PC-9 (cell line): ENCODE measurements at regions not wholly inside any gene's neighbourhood (a gene's known extent, or its start where the extent isn't known, plus 50 kb on each side); places are given as distances from the start of the nearest gene placed in this dataset.

Experiments used
- BruUV-seq: library from RNA; stranded (reverse); fragments of 400-500 nt; replicated peaks from 2 replicates; lab custom pipeline; 2021; lab: Mats Ljungman, UMichigan
- CTCF ChIA-PET: fragments of 300-600 bp; sonication (Branson Sonifier 250); formaldehyde crosslinking; loops from one replicate; lab custom pipeline; 2022; ENCODE audit warnings: antibody characterized with exemption; lab: Charles Lee
- POLR2A ChIA-PET: fragments of 300-600 bp; sonication (Branson Sonifier 250); formaldehyde crosslinking; loops from one replicate; lab custom pipeline; 2022; ENCODE audit warnings: antibody characterized with exemption; ENCODE audit not compliant: unreplicated experiment; lab: Charles Lee
- DNase-seq, 2 experiments: peaks; one replicate each; pipeline versions ENCODE4 v3.0.0 to v3.0.0-alpha.2; 2015 to 2022; ENCODE audit warnings: mixed read lengths in 1 of 2
- H2AFZ ChIP-seq: fragments of 200-600 bp; sonication (generic); 2 replicates; pipeline ENCODE4 v1.8.1; 2017; ENCODE audit warnings: antibody characterized with exemption
- H3F3A ChIP-seq: fragments of 200-600 bp; sonication (generic); 2 replicates; pipeline ENCODE4 v1.8.1; 2017; ENCODE audit warnings: antibody characterized with exemption, mild to moderate bottlenecking, low read depth; ENCODE audit not compliant: insufficient read depth
- H3K27ac ChIP-seq: fragments of 200-600 bp; sonication (generic); 2 replicates; pipeline ENCODE4 v1.6.1; 2016; ENCODE audit warnings: mixed run types
- H3K27me3 ChIP-seq: fragments of 200-600 bp; sonication (generic); 2 replicates; pipeline ENCODE4 v1.6.1; 2016; ENCODE audit warnings: low read depth, mixed run types; ENCODE audit not compliant: insufficient read depth
- H3K36me3 ChIP-seq: fragments of 200-600 bp; sonication (generic); 2 replicates; pipeline ENCODE4 v1.6.1; 2016; ENCODE audit warnings: low read depth, mixed run types
- H3K4me1 ChIP-seq: fragments of 200-600 bp; sonication (generic); replicated peaks from 2 replicates; pipeline ENCODE4 v1.6.1; 2016; ENCODE audit warnings: mixed run types; ENCODE audit not compliant: insufficient read depth
- H3K4me2 ChIP-seq: fragments of 200-600 bp; sonication (generic); 2 replicates; pipeline ENCODE4 v1.6.1; 2017; ENCODE audit warnings: mixed run types
- H3K4me3 ChIP-seq: fragments of 200-600 bp; sonication (generic); 2 replicates; pipeline ENCODE4 v1.6.1; 2016; ENCODE audit warnings: mixed run types
- H3K79me2 ChIP-seq: fragments of 200-600 bp; sonication (generic); 2 replicates; pipeline ENCODE4 v1.6.1; 2017; ENCODE audit warnings: low read depth, mixed run types
- H3K9me2 ChIP-seq: fragments of 200-600 bp; sonication (generic); 2 replicates; pipeline ENCODE4 v1.8.1; 2017; ENCODE audit warnings: mild to moderate bottlenecking; ENCODE audit not compliant: insufficient read depth
- H3K9me3 ChIP-seq: fragments of 200-600 bp; sonication (generic); 2 replicates; pipeline ENCODE4 v1.8.1; 2016; ENCODE audit warnings: low read depth; ENCODE audit not compliant: insufficient read depth
- H4K20me1 ChIP-seq: fragments of 200-600 bp; sonication (generic); 2 replicates; pipeline ENCODE4 v1.8.1; 2017; ENCODE audit not compliant: insufficient read depth
- EZH2 ChIP-seq: fragments of 200-600 bp; sonication (generic); IDR thresholded peaks from 2 replicates; pipeline ENCODE4 v1.8.0; 2017; ENCODE audit warnings: antibody characterized with exemption, low read depth
- intact Hi-C: fragments of 100-400 bp; cut with micrococcal nuclease; formaldehyde crosslinking; loops from one replicate; pipeline ENCODE4 v1.10.0; 2022; ENCODE audit not compliant: unreplicated experiment
- TF ChIP-seq, protein P1 (sequence below): fragments of 200-600 bp; sonication (generic); conservative IDR thresholded peaks from 2 replicates; pipeline ENCODE4 v1.6.1; 2017; ENCODE audit warnings: mixed run types, antibody characterized with exemption, mild to moderate bottlenecking, moderate library complexity

DNA sequence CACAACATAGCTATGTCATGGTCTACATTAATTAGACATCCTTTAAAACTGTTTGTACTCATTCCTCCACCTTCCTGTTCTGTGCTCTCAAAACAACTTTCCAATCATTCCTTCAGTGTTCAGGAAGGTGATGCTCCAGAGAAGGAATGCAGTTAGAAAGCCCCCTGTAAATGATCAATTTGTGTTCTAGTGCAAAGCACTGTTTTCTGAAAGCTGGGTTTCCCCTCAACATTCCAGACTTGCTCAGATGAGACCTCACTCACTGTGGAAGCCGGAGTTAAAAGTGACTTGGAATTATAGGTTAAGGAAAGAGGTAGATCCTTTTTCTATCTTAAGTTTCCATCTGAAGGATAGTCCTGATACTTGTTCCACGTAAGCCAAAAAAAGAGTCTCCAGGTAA, 95.9 kb downstream of the BMP2 start:
- TF ChIP-seq, protein P1, sequence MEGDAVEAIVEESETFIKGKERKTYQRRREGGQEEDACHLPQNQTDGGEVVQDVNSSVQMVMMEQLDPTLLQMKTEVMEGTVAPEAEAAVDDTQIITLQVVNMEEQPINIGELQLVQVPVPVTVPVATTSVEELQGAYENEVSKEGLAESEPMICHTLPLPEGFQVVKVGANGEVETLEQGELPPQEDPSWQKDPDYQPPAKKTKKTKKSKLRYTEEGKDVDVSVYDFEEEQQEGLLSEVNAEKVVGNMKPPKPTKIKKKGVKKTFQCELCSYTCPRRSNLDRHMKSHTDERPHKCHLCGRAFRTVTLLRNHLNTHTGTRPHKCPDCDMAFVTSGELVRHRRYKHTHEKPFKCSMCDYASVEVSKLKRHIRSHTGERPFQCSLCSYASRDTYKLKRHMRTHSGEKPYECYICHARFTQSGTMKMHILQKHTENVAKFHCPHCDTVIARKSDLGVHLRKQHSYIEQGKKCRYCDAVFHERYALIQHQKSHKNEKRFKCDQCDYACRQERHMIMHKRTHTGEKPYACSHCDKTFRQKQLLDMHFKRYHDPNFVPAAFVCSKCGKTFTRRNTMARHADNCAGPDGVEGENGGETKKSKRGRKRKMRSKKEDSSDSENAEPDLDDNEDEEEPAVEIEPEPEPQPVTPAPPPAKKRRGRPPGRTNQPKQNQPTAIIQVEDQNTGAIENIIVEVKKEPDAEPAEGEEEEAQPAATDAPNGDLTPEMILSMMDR = no peak
- TF ChIP-seq EZH2 = no peak
- ChIA-PET CTCF (no interaction called here), POLR2A (no interaction called here)
- H3K4me3 ChIP-seq = no peak overlapping the region
- no peak overlapping the region for H3K4me2 ChIP-seq
- no peaks in the 10 kb centered on the region for H4K20me1 ChIP-seq
- no peak overlapping the region for H2AFZ ChIP-seq
- DNase-seq = no peak
- H3K4me1 ChIP-seq = no peaks in the 10 kb centered on the region
- H3F3A ChIP-seq = no peaks in the 10 kb centered on the region
- H3K9me3 ChIP-seq = no peaks in the 10 kb centered on the region
- H3K36me3 ChIP-seq = no peaks in the 10 kb centered on the region
- intact Hi-C loops = no loop called here
- H3K27ac ChIP-seq = no peak overlapping the region
- no TSS peak for BruUV-seq
- H3K9me2 ChIP-seq = no peaks in the 10 kb centered on the region
- H3K79me2 ChIP-seq = no peaks in the 10 kb centered on the region
- peaks cover 19% of the 10 kb centered on the region; the same call in 1 of the 2 replicates for H3K27me3 ChIP-seq

DNA sequence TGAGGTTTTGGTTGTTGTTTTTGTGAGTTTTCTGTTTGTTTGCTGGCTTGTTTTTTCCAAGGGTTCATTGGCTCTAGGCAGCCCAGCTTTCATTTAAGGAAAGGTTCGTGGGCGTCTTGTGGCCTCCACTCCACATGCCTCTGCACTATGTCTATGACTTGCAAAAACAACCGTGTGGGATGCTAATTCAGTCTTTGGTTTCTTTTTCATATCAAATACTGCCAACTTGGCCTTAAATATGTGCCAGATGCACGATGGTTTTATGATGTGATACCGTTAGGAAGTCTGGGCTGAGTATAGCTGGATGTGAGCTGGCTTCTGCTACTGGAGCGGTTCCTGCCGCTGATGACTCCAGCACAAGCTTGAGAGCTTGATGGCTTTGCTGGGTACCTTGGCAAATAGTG, 96.3 kb downstream of the BMP2 start:
- no peak overlapping the region for H3K4me2 ChIP-seq
- ChIA-PET CTCF (no interaction called here), POLR2A (interaction anchor here (0.6 kb wide), 1 partner anchor 188 kb away, joined by 3 read pairs; no protein-coding TSS in a partner anchor)
- TF ChIP-seq EZH2 = no peak
- TF ChIP-seq, protein P1 = no peak
- no peak overlapping the region for H3K4me3 ChIP-seq
- no peaks in the 10 kb centered on the region for H3K36me3 ChIP-seq
- no peaks in the 10 kb centered on the region for H4K20me1 ChIP-seq
- intact Hi-C loops = no loop called here
- H3K27me3 ChIP-seq = peaks cover 21% of the 10 kb centered on the region; the same call in 1 of the 2 replicates
- H3K9me2 ChIP-seq = no peaks in the 10 kb centered on the region
- DNase-seq = no peak
- BruUV-seq = no TSS peak
- no peaks in the 10 kb centered on the region for H3K4me1 ChIP-seq
- H3K27ac ChIP-seq = no peak overlapping the region
- no peak overlapping the region for H2AFZ ChIP-seq
- no peaks in the 10 kb centered on the region for H3K79me2 ChIP-seq
- no peaks in the 10 kb centered on the region for H3K9me3 ChIP-seq
- no peaks in the 10 kb centered on the region for H3F3A ChIP-seq

DNA sequence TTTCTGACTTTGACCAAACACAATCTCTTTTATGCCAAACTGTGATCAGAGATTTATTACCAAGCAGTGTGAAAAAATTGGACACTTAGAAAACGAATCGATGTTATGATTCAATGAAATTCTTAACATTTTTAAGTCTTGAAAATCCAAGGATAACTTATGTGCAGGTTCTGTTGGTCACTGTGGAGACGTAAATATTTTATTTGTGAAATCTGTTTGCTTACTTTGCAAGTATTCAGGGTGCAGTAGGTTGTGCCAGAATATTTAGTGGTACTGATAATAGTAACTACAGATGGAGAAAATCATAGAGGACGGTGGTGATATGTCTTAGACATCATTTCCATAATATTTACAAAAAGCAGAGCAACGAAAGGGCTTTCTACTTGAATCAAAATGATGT, 97.3 kb downstream of the BMP2 start:
- Histone ChIP-seq H3K9me3 (no peaks in the 10 kb centered on the region), H3F3A (no peaks in the 10 kb centered on the region), H3K4me2 (no peak overlapping the region), H3K4me1 (no peaks in the 10 kb centered on the region), H3K27me3 (peaks cover 29% of the 10 kb centered on the region; the same call in 1 of the 2 replicates), H2AFZ (no peak overlapping the region), H3K9me2 (no peaks in the 10 kb centered on the region), H3K27ac (no peak overlapping the region), H3K4me3 (no peak overlapping the region), H3K79me2 (no peaks in the 10 kb centered on the region), H4K20me1 (no peaks in the 10 kb centered on the region), H3K36me3 (no peaks in the 10 kb centered on the region)
- no peak for DNase-seq
- ChIA-PET POLR2A (no interaction called here), CTCF (no interaction called here)
- no TSS peak for BruUV-seq
- TF ChIP-seq, protein P1 = no peak
- intact Hi-C loops = no loop called here
